ENCODE measurements at regions not wholly inside any gene's neighbourhood (a gene's known extent, or its start where the extent isn't known, plus 50 kb on each side); places are given as distances from the start of the nearest gene placed in this dataset.

- H3K4me3 ChIP-seq (ENCODE audit: low read depth, low read length) = no peak overlapping the region
- DNase-seq = no peak
- TF ChIP-seq CTCF (IDR thresholded peaks at IDR 0.05; ENCODE audit: low read depth, low read length) = no peak
- no peaks in the 10 kb centered on the region for H3K9me3 ChIP-seq
- no peaks in the 10 kb centered on the region for H3K27me3 ChIP-seq
- no peaks in the 10 kb centered on the region for H3K4me1 ChIP-seq
- no peaks in the 10 kb centered on the region for H3K36me3 ChIP-seq
These were observed 392.9 kb downstream of the ZNF516 start for GRCh38 chr18:76102156-76102555.

DNA sequence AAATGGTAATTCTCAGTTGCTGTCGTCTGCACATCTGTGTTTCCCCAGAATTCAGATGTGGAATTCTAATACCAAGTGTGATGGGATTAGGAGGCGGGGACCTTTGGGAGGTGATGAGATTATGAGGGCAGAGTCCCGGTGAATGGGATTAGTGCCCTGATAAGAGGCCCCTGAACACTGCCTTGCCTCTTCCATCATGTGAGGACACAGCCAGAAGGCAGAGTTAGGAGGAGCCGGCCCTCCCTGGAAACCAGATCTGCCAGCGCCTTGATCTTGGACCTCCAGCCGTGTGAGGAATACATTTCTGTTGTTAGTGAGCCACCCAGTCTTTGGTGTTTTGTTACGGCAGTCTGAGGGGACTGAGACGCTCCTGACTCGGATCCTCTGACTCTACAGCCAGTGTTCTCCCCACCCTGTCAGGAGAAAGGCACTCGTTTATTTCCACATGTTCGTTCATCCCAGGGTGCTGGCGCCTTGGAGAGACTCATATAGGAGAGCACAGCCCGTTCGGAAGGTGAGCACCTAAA lies 395.0 kb downstream of the ZNF516 start:
- no peaks in the 10 kb centered on the region for H3K9me3 ChIP-seq
- H3K27me3 ChIP-seq = no peaks in the 10 kb centered on the region
- no peak overlapping the region for H3K4me3 ChIP-seq (ENCODE audit: low read depth, low read length)
- H3K36me3 ChIP-seq = no peaks in the 10 kb centered on the region
- no peak for DNase-seq
- no peaks in the 10 kb centered on the region for H3K4me1 ChIP-seq
- TF ChIP-seq CTCF (IDR thresholded peaks at IDR 0.05; ENCODE audit: low read depth, low read length) = no peak

DNA sequence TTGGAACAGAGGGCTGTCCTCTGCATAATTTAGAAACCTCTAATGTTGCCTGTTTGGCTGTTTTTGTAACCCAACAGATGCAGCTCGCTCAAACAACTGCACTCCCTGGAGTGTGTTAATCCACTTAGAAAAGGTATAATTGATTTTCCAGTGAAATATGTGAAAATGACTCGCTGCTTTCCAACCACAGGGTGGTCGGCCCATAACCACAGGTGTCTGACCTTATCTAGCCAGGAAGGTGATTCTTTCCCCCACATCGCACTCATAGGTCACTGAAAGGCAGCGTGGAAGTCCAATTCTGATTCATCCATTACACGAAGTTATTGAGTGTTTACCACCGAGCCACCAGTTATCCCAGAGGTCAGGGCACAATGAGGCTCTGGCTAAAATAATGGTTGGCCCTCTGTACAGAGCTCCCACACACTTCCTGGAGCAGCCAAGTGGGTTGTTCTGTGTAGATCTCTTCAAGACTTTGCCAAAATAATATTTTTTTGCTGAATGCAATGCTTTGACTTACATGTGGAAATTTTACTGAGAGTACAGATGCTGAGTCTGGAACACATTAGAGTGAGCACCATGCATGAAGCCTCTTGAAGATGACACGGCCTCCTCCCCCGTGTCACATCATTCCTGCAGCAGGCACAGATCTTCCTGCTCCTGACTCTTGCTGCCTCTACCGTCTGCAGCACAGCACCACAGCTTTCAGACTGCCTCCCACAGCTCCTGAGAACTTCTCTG lies 396.2 kb downstream of the ZNF516 start:
- H3K4me3 ChIP-seq (ENCODE audit: low read depth, low read length) = no peak overlapping the region
- DNase-seq = no peak
- H3K4me1 ChIP-seq = no peaks in the 10 kb centered on the region
- H3K36me3 ChIP-seq = no peaks in the 10 kb centered on the region
- H3K27me3 ChIP-seq = no peaks in the 10 kb centered on the region
- no peak for TF ChIP-seq CTCF (IDR thresholded peaks at IDR 0.05; ENCODE audit: low read depth, low read length)
- H3K9me3 ChIP-seq = no peaks in the 10 kb centered on the region

GRCh38 chr18:76081536-76081935 lies 413.5 kb downstream of the ZNF516 start:
- H3K4me3 ChIP-seq (ENCODE audit: low read depth, low read length) = no peak overlapping the region
- H3K36me3 ChIP-seq = no peaks in the 10 kb centered on the region
- no peaks in the 10 kb centered on the region for H3K9me3 ChIP-seq
- H3K27me3 ChIP-seq = no peaks in the 10 kb centered on the region
- DNase-seq = no peak
- no peaks in the 10 kb centered on the region for H3K4me1 ChIP-seq
- TF ChIP-seq CTCF (IDR thresholded peaks at IDR 0.05; ENCODE audit: low read depth, low read length) = no peak

GRCh38 chr18:76080430-76080829 lies 414.6 kb downstream of the ZNF516 start:
- TF ChIP-seq CTCF (IDR thresholded peaks at IDR 0.05; ENCODE audit: low read depth, low read length) = no peak
- no peaks in the 10 kb centered on the region for H3K36me3 ChIP-seq
- no peaks in the 10 kb centered on the region for H3K9me3 ChIP-seq
- no peaks in the 10 kb centered on the region for H3K4me1 ChIP-seq
- DNase-seq = no peak
- H3K4me3 ChIP-seq (ENCODE audit: low read depth, low read length) = no peak overlapping the region
- H3K27me3 ChIP-seq = no peaks in the 10 kb centered on the region

DNA sequence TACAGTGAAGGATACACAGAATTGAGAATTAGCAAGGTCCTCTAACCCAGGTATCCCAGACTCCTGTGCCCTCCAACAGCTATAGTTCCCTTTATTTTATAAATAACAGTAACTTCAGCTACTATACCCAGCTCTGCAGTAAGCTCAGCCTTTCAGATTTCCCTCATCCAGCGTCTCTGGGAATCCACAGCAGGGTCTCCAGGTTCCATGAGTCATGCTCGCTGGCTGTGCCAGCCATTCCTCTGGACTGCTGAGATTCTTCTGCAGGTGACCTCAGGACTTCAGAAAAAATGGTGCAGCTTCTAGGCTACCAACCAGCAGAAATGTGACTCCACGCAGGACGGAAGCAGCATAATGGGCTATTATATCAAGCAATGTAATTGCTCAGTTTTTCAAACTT lies 419.3 kb downstream of the ZNF516 start:
- no peaks in the 10 kb centered on the region for H3K4me1 ChIP-seq
- no peak for TF ChIP-seq CTCF (IDR thresholded peaks at IDR 0.05; ENCODE audit: low read depth, low read length)
- H3K27me3 ChIP-seq = no peaks in the 10 kb centered on the region
- DNase-seq = no peak
- H3K9me3 ChIP-seq = no peaks in the 10 kb centered on the region
- H3K36me3 ChIP-seq = no peaks in the 10 kb centered on the region
- no peak overlapping the region for H3K4me3 ChIP-seq (ENCODE audit: low read depth, low read length)

Data from BE2C (cell line).